OCI-LY7 (cell line): ENCODE measurements at regions not wholly inside any gene's neighbourhood (a gene's known extent, or its start where the extent isn't known, plus 50 kb on each side); places are given as distances from the start of the nearest gene placed in this dataset.

ENCODE experiments used
- BruUV-seq: library from RNA; stranded (reverse); fragments of 400-500 nt; replicated peaks from 2 replicates; lab custom pipeline; 2021; lab: Mats Ljungman, UMichigan
- CTCF ChIA-PET: fragments of 300-600 bp; sonication (Branson Sonifier 250); formaldehyde crosslinking; loops from one replicate; lab custom pipeline; 2022; ENCODE audit warnings: antibody characterized with exemption; ENCODE audit not compliant: unreplicated experiment; lab: Charles Lee
- POLR2A ChIA-PET: fragments of 300-600 bp; sonication (Branson Sonifier 250); formaldehyde crosslinking; loops from one replicate; lab custom pipeline; 2022; ENCODE audit warnings: antibody characterized with exemption; lab: Charles Lee
- DNase-seq: peaks from one replicate; pipeline ENCODE4 v3.0.0-alpha.2; 2015; ENCODE audit warnings: low spot score
- H2AFZ ChIP-seq: fragments of 200-600 bp; sonication (generic), shearing (Covaris generic); 2 replicates; pipeline ENCODE4 v1.6.1; 2014; ENCODE audit warnings: mild to moderate bottlenecking, antibody characterized with exemption, low read length, moderate library complexity
- H3K27ac ChIP-seq: fragments of 200-600 bp; sonication (generic); 2 replicates; pipeline ENCODE4 v1.5.1; 2014; ENCODE audit warnings: mixed run types, low read depth, mild to moderate bottlenecking, moderate library complexity, low read length, inconsistent platforms; ENCODE audit not compliant: poor library complexity, severe bottlenecking
- H3K36me3 ChIP-seq: fragments of 200-600 bp; sonication (generic); 2 replicates; pipeline ENCODE4 v1.6.1; 2014; ENCODE audit warnings: mild to moderate bottlenecking, antibody characterized with exemption, low read length, moderate library complexity, mixed read lengths; ENCODE audit not compliant: insufficient read depth
- H3K4me1 ChIP-seq: fragments of 200-600 bp; sonication (generic); 2 replicates; pipeline ENCODE4 v1.5.1; 2014; ENCODE audit warnings: mild to moderate bottlenecking, low read length; ENCODE audit not compliant: insufficient read depth, poor library complexity, severe bottlenecking
- H3K4me2 ChIP-seq: fragments of 200-600 bp; sonication (generic); 2 replicates; pipeline ENCODE4 v1.6.1; 2014; ENCODE audit warnings: mild to moderate bottlenecking, low read length
- H3K4me3 ChIP-seq: fragments of 200-600 bp; sonication (generic); 2 replicates; pipeline ENCODE4 v1.5.1; 2014; ENCODE audit warnings: mild to moderate bottlenecking, low read depth, low read length; ENCODE audit not compliant: poor library complexity, severe bottlenecking
- H3K79me2 ChIP-seq: fragments of 200-600 bp; sonication (generic); 2 replicates; pipeline ENCODE4 v1.6.1; 2016; ENCODE audit warnings: low read depth, mild to moderate bottlenecking, low read length, moderate library complexity, mixed read lengths; ENCODE audit not compliant: insufficient read depth
- H3K9me2 ChIP-seq: fragments of 200-600 bp; sonication (generic); 2 replicates; pipeline ENCODE4 v1.6.1; 2016; ENCODE audit warnings: mild to moderate bottlenecking, low read length, mixed read lengths; ENCODE audit not compliant: insufficient read depth
- H3K9me3 ChIP-seq: fragments of 200-600 bp; sonication (generic); 2 replicates; pipeline ENCODE4 v1.6.1; 2014; ENCODE audit warnings: mild to moderate bottlenecking, mixed run types, low read length, mixed read lengths
- H4K20me1 ChIP-seq: fragments of 200-600 bp; sonication (generic); 2 replicates; pipeline ENCODE4 v1.6.1; 2014; ENCODE audit warnings: mild to moderate bottlenecking, antibody characterized with exemption, low read length, moderate library complexity, mixed read lengths; ENCODE audit not compliant: insufficient read depth
- CTCF ChIP-seq: fragments of 200-600 bp; sonication (generic); conservative IDR thresholded peaks from 2 replicates; pipeline ENCODE4 v1.5.1; 2014; ENCODE audit warnings: mild to moderate bottlenecking, antibody characterized with exemption, low read length, moderate library complexity, mixed read lengths
- EZH2phosphoT487 ChIP-seq: fragments of 200-600 bp; sonication (generic); IDR thresholded peaks from 2 replicates; pipeline ENCODE4 v1.6.1; 2018; ENCODE audit warnings: low read depth, borderline replicate concordance, mild to moderate bottlenecking, mixed run types, antibody characterized with exemption, low read length, moderate library complexity, mixed read lengths
- intact Hi-C: fragments of 100-400 bp; cut with micrococcal nuclease; formaldehyde crosslinking; loops from one replicate; pipeline ENCODE4 v1.10.0; 2022; ENCODE audit not compliant: unreplicated experiment

DNA sequence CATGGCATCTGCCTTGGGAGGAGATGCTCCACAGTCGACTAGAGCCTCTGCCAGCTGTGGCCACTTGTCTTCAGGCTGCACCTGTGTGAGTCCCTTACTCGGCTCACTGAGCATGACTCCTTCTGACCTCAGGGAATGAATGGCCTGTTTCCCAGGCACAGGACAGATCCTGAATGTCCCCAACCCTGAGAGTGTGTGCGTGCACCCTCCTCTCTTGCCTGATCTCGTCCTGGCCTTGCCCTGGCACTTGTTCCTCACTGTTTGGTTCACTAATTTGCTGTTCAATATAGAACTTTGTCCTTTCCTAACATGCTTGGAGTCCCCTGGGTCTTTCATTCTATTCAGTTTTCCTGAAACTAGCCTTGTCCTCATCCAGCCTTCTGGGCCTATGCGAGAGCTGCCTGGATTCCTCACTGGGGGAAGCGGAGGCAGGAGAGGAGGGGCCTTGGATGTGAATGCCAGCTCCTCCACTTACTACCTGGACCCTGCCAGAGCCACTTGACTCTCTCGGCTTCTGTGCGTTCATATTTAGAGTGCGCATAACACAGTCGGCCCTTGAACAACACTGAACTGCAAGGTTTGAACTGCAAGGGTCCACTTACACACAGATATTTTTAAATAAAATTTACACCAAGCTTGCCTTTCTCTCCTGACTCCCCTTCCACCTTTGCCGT lies 184.8 kb downstream of the ACKR3 start:
- no peaks in the 10 kb centered on the region for H3K9me3 ChIP-seq
- H3K27ac ChIP-seq = peak overlapping the region; percentile 28
- H3K9me2 ChIP-seq = no peaks in the 10 kb centered on the region
- H3K4me3 ChIP-seq = no peak overlapping the region
- no TSS peak for BruUV-seq
- ChIA-PET POLR2A (no interaction called here), CTCF (no interaction called here)
- H3K79me2 ChIP-seq = no peaks in the 10 kb centered on the region
- peak; percentile 53 for DNase-seq
- no peaks in the 10 kb centered on the region for H4K20me1 ChIP-seq
- no peaks in the 10 kb centered on the region for H3K36me3 ChIP-seq
- TF ChIP-seq EZH2phosphoT487 = no peak
- no peak for TF ChIP-seq CTCF
- peak overlapping the region; percentile 57 for H3K4me2 ChIP-seq
- intact Hi-C loops = no loop called here
- H3K4me1 ChIP-seq = peaks cover 21% of the 10 kb centered on the region
- peak overlapping the region; percentile 66 for H2AFZ ChIP-seq

GRCh38 chr2:236755278-236755840 lies 185.7 kb downstream of the ACKR3 start:
- POLR2A ChIA-PET = no interaction called here
- DNase-seq = no peak
- no peak overlapping the region for H2AFZ ChIP-seq
- H3K4me2 ChIP-seq = no peak overlapping the region
- intact Hi-C loops = no loop called here
- H3K4me3 ChIP-seq = no peak overlapping the region
- no TSS peak for BruUV-seq
- no peaks in the 10 kb centered on the region for H4K20me1 ChIP-seq
- no peaks in the 10 kb centered on the region for H3K9me3 ChIP-seq
- H3K36me3 ChIP-seq = no peaks in the 10 kb centered on the region
- H3K4me1 ChIP-seq = peaks cover 21% of the 10 kb centered on the region
- no peaks in the 10 kb centered on the region for H3K9me2 ChIP-seq
- TF ChIP-seq EZH2phosphoT487 (no peak), CTCF (no peak)
- no peaks in the 10 kb centered on the region for H3K79me2 ChIP-seq
- H3K27ac ChIP-seq = no peak overlapping the region
- CTCF ChIA-PET = interaction anchor here (1.4 kb wide), 1 partner anchor 9 kb away, joined by 3 read pairs; no protein-coding TSS in a partner anchor

- H3K36me3 ChIP-seq = no peaks in the 10 kb centered on the region
- ChIA-PET POLR2A (interaction anchor here (0.6 kb wide), 1 partner anchor 189 kb away, joined by 3 read pairs; the partner anchor contains the start of gene ACKR3), CTCF (no interaction called here)
- H3K79me2 ChIP-seq = no peaks in the 10 kb centered on the region
- peaks cover 11% of the 10 kb centered on the region for H3K4me1 ChIP-seq
- H4K20me1 ChIP-seq = no peaks in the 10 kb centered on the region
- no peak overlapping the region for H3K4me3 ChIP-seq
- intact Hi-C loops = no loop called here
- no peak overlapping the region for H3K4me2 ChIP-seq
- no peaks in the 10 kb centered on the region for H3K9me3 ChIP-seq
- no TSS peak for BruUV-seq
- H2AFZ ChIP-seq = no peak overlapping the region
- TF ChIP-seq EZH2phosphoT487 = no peak
- TF ChIP-seq CTCF = no peak
- H3K9me2 ChIP-seq = no peaks in the 10 kb centered on the region
- no peak overlapping the region for H3K27ac ChIP-seq
- DNase-seq = no peak
Observed at GRCh38 chr2:236758406-236758805, 188.8 kb downstream of the ACKR3 start.
